ENCODE measurements at regions not wholly inside any gene's neighbourhood (a gene's known extent, or its start where the extent isn't known, plus 50 kb on each side); places are given as distances from the start of the nearest gene placed in this dataset.

- H3K27ac ChIP-seq: no peak overlapping the region
- no peaks in the 10 kb centered on the region for H3K36me3 ChIP-seq
- no peaks in the 10 kb centered on the region for H3K27me3 ChIP-seq
- no peak for ATAC-seq
- peaks cover 0 to 4% of the 10 kb centered on the region in 2 donors for H3K9me3 ChIP-seq
- TF ChIP-seq CTCF (IDR thresholded peaks at IDR 0.05): no peak
- no peak for DNase-seq
- H3K4me1 ChIP-seq: peaks cover 0 to 3% of the 10 kb centered on the region in 2 donors
- H3K4me3 ChIP-seq: no peak overlapping the region
- intact Hi-C loops (cut with DNase I): no loop called here
These were observed 60.9 kb upstream of the RMDN2 start for GRCh38 chr2:37864217-37864616.

GRCh38 chr2:37865640-37866039 is 59.4 kb upstream of the RMDN2 start:
- no peaks in the 10 kb centered on the region for H3K27me3 ChIP-seq
- DNase-seq (peak in 1 of 4 donors; percentile 52), ATAC-seq (no peak)
- TF ChIP-seq CTCF (IDR thresholded peaks at IDR 0.05): no peak
- H3K4me3 ChIP-seq: no peak overlapping the region
- H3K9me3 ChIP-seq: no peaks in the 10 kb centered on the region
- intact Hi-C loops (cut with DNase I): no loop called here
- H3K4me1 ChIP-seq: peaks cover 0 to 3% of the 10 kb centered on the region in 2 donors
- no peak overlapping the region for H3K27ac ChIP-seq
- H3K36me3 ChIP-seq: no peaks in the 10 kb centered on the region

GRCh38 chr2:37866171-37866934 is 58.7 kb upstream of the RMDN2 start:
- intact Hi-C loops (cut with DNase I): no loop called here

GRCh38 chr2:37867166-37867565 is 57.9 kb upstream of the RMDN2 start:
- Histone ChIP-seq H3K27ac (no peak overlapping the region), H3K4me1 (peaks cover 5 to 10% of the 10 kb centered on the region in 2 donors), H3K9me3 (no peaks in the 10 kb centered on the region), H3K27me3 (no peaks in the 10 kb centered on the region), H3K36me3 (no peaks in the 10 kb centered on the region), H3K4me3 (no peak overlapping the region)
- TF ChIP-seq CTCF (IDR thresholded peaks at IDR 0.05): no peak
- DNase-seq (no peak), ATAC-seq (no peak)
- intact Hi-C loops (cut with DNase I): no loop called here

More at GRCh38 chr2:37866171-37866934, 58.7 kb upstream of the RMDN2 start:
- H3K36me3 ChIP-seq: no peaks in the 10 kb centered on the region
- no peak for ATAC-seq
- DNase-seq: peak in 1 of 4 donors; percentile 32
- no peak for TF ChIP-seq CTCF (IDR thresholded peaks at IDR 0.05)
- no peak overlapping the region for H3K4me3 ChIP-seq
- no peak overlapping the region for H3K27ac ChIP-seq
- no peaks in the 10 kb centered on the region for H3K27me3 ChIP-seq
- peaks cover 0 to 3% of the 10 kb centered on the region in 2 donors for H3K4me1 ChIP-seq
- no peaks in the 10 kb centered on the region for H3K9me3 ChIP-seq

GRCh38 chr2:37868866-37869265 is 56.2 kb upstream of the RMDN2 start:
- DNase-seq (no peak), ATAC-seq (no peak)
- intact Hi-C loops (cut with DNase I): no loop called here

More at GRCh38 chr2:37868866-37869265, 56.2 kb upstream of the RMDN2 start:
- Histone ChIP-seq H3K4me1 (peaks cover 5 to 14% of the 10 kb centered on the region in 2 donors), H3K9me3 (no peaks in the 10 kb centered on the region), H3K4me3 (no peak overlapping the region), H3K27ac (no peak overlapping the region), H3K36me3 (no peaks in the 10 kb centered on the region), H3K27me3 (no peaks in the 10 kb centered on the region)
- no peak for TF ChIP-seq CTCF (IDR thresholded peaks at IDR 0.05)

All from left lung (tissue), 4 donors.